ENCODE measurements at regions not wholly inside any gene's neighbourhood (a gene's known extent, or its start where the extent isn't known, plus 50 kb on each side); places are given as distances from the start of the nearest gene placed in this dataset.

GRCh38 chr13:50082426-50083281 is 67.4 kb downstream of the KCNRG start:
- DNase-seq (ENCODE audit: low read depth in 1 of 2, low spot score in 2 of 2): peak; percentile 55 to 64
- H3K4me1 ChIP-seq (replicated peaks): no peaks in the 10 kb centered on the region
- peak overlapping the region; percentile 77 for H3K4me3 ChIP-seq
- no peaks in the 10 kb centered on the region for H3K9me3 ChIP-seq (replicated peaks)
- no peaks in the 10 kb centered on the region for H3K27me3 ChIP-seq (replicated peaks)
- peaks cover 24% of the 10 kb centered on the region for H3K36me3 ChIP-seq
- peak overlapping the region; percentile 18 for H3K27ac ChIP-seq

DNA sequence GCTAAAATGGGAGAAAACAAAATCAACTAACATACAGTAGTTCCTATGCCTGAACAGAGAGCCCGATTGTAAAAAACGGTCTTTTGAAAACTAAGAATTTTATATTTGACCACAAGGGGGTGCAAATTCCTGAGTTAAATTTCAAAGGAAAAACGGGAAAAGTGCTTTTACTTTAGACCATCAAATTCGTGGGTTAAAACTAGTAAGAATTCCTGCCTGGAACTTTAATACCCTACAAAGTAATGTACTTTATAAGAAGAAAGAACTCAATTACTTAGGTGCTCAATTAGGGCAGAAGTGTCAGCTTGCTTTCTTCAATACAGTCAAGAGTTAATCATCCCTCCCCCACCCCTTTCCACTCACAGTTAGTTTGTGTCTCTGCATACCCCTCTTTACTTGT is 69.8 kb downstream of the KCNRG start:
- no peak overlapping the region for H3K27ac ChIP-seq
- H3K4me3 ChIP-seq: no peak overlapping the region
- no peaks in the 10 kb centered on the region for H3K27me3 ChIP-seq (replicated peaks)
- H3K4me1 ChIP-seq (replicated peaks): no peaks in the 10 kb centered on the region
- H3K9me3 ChIP-seq (replicated peaks): no peaks in the 10 kb centered on the region
- peaks cover 17% of the 10 kb centered on the region for H3K36me3 ChIP-seq
- peak in 1 of 2 experiments; percentile 44 for DNase-seq (ENCODE audit: low read depth in 1 of 2, low spot score in 2 of 2)

- Histone ChIP-seq H3K9me3 (replicated peaks) (no peaks in the 10 kb centered on the region), H3K36me3 (no peaks in the 10 kb centered on the region), H3K27ac (no peak overlapping the region), H3K27me3 (replicated peaks) (no peaks in the 10 kb centered on the region), H3K4me3 (no peak overlapping the region), H3K4me1 (replicated peaks) (no peaks in the 10 kb centered on the region)
- DNase-seq (ENCODE audit: low read depth in 1 of 2, low spot score in 2 of 2): no peak
Observed at GRCh38 chr13:50089633-50090032, 74.4 kb downstream of the KCNRG start.

DNA sequence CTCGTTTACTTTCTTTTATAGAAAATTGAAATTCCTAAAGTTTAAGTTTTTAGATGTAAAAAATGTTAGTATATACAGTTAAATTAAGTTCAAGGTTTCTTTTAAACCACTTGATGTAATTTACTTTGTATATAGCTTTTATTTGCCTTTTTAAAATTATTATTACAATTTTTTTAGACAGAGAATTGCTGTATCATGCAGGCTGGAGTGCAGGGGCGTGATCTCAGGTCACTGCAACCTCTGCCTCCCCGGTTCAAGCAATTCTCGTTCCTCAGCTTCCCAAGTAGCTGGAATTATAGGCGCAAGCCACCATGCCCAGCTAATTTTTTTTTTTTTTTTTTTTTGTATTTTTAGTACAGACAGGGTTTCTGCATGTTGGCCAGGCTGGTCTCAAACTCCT is 75.0 kb downstream of the KCNRG start:
- Histone ChIP-seq H3K4me3 (no peak overlapping the region), H3K4me1 (replicated peaks) (no peaks in the 10 kb centered on the region), H3K27me3 (replicated peaks) (no peaks in the 10 kb centered on the region), H3K27ac (no peak overlapping the region), H3K36me3 (no peaks in the 10 kb centered on the region), H3K9me3 (replicated peaks) (no peaks in the 10 kb centered on the region)
- DNase-seq (ENCODE audit: low read depth in 1 of 2, low spot score in 2 of 2): no peak

- Histone ChIP-seq H3K27me3 (replicated peaks) (no peaks in the 10 kb centered on the region), H3K4me3 (no peak overlapping the region), H3K4me1 (replicated peaks) (no peaks in the 10 kb centered on the region), H3K36me3 (peaks cover 15% of the 10 kb centered on the region), H3K9me3 (replicated peaks) (0 out of 2 replicates have a peak, but pooled peaks cover 4% of the 10 kb centered on the region), H3K27ac (no peak overlapping the region)
- no peak for DNase-seq (ENCODE audit: low read depth in 1 of 2, low spot score in 2 of 2)
Observed at GRCh38 chr13:50094615-50095293, 79.5 kb downstream of the KCNRG start.

DNA sequence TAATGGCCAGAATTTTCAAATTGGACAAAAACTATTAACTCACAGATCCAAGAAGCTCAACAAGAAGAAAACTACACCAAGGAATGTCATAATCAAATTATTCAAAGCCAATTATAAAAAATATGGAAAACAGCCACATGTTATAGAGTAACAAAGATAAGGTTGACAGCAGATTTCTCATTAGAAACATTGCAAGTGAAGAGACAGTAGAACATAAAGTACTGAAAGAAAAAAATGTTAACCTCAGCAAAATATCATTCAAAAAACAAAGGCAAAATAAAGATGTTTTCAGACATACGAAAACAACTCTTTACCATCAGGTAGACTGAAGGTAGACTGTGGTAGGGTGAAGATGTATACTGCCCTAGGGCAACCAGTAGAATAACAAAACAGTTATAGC is 83.4 kb downstream of the KCNRG start:
- no peak for DNase-seq (ENCODE audit: low read depth in 1 of 2, low spot score in 2 of 2)
- Histone ChIP-seq H3K27me3 (replicated peaks) (no peaks in the 10 kb centered on the region), H3K4me3 (no peak overlapping the region), H3K36me3 (peaks cover 15% of the 10 kb centered on the region), H3K27ac (no peak overlapping the region), H3K4me1 (replicated peaks) (no peaks in the 10 kb centered on the region), H3K9me3 (replicated peaks) (0 out of 2 replicates have a peak, but pooled peaks cover 4% of the 10 kb centered on the region)

DNA sequence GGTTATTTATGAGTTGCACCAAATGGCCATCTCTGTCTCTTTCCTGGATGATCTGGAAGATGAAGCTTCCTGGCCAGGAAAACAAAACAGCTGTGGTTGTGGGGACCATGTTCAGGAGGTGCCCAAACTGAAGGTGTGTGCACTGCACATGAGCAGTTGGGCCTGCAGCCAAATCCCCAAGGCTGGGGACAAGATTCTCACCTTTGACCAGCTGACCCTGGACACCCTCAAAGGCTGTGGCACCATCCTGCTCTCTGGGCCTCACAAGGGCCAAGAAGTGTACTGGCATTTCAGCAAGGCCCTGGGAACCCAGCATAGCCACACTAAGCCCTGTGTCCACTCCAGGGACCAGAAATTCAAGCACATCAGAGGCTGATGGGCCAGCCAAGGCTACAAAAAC is 84.2 kb downstream of the KCNRG start:
- H3K9me3 ChIP-seq (replicated peaks): 0 out of 2 replicates have a peak, but pooled peaks cover 4% of the 10 kb centered on the region
- H3K27ac ChIP-seq: no peak overlapping the region
- no peaks in the 10 kb centered on the region for H3K27me3 ChIP-seq (replicated peaks)
- H3K4me1 ChIP-seq (replicated peaks): no peaks in the 10 kb centered on the region
- DNase-seq (ENCODE audit: low read depth in 1 of 2, low spot score in 2 of 2): no peak
- H3K36me3 ChIP-seq: peaks cover 15% of the 10 kb centered on the region
- H3K4me3 ChIP-seq: no peak overlapping the region

GRCh38 chr13:50101590-50101989 is 86.3 kb downstream of the KCNRG start:
- no peak overlapping the region for H3K4me3 ChIP-seq
- H3K36me3 ChIP-seq: peaks cover 19% of the 10 kb centered on the region
- 0 out of 2 replicates have a peak, but pooled peaks cover 4% of the 10 kb centered on the region for H3K9me3 ChIP-seq (replicated peaks)
- DNase-seq (ENCODE audit: low read depth in 1 of 2, low spot score in 2 of 2): no peak
- no peaks in the 10 kb centered on the region for H3K27me3 ChIP-seq (replicated peaks)
- H3K4me1 ChIP-seq (replicated peaks): no peaks in the 10 kb centered on the region
- no peak overlapping the region for H3K27ac ChIP-seq

- H3K4me3 ChIP-seq: no peak overlapping the region
- no peaks in the 10 kb centered on the region for H3K9me3 ChIP-seq (replicated peaks)
- DNase-seq (ENCODE audit: low read depth in 1 of 2, low spot score in 2 of 2): no peak
- H3K36me3 ChIP-seq: peaks cover 4% of the 10 kb centered on the region
- no peaks in the 10 kb centered on the region for H3K4me1 ChIP-seq (replicated peaks)
- no peaks in the 10 kb centered on the region for H3K27me3 ChIP-seq (replicated peaks)
- no peak overlapping the region for H3K27ac ChIP-seq
Observed at GRCh38 chr13:50104493-50104892, 89.2 kb downstream of the KCNRG start.

- H3K36me3 ChIP-seq: peaks cover 4% of the 10 kb centered on the region; the same call in 1 of the 2 replicates
- no peaks in the 10 kb centered on the region for H3K4me1 ChIP-seq (replicated peaks)
- no peak overlapping the region for H3K27ac ChIP-seq
- H3K27me3 ChIP-seq (replicated peaks): no peaks in the 10 kb centered on the region
- H3K4me3 ChIP-seq: no peak overlapping the region
- H3K9me3 ChIP-seq (replicated peaks): no peaks in the 10 kb centered on the region
- no peak for DNase-seq (ENCODE audit: low read depth in 1 of 2, low spot score in 2 of 2)
Observed at GRCh38 chr13:50106559-50106958, 91.3 kb downstream of the KCNRG start.

- Histone ChIP-seq H3K9me3 (replicated peaks) (no peaks in the 10 kb centered on the region), H3K4me1 (replicated peaks) (no peaks in the 10 kb centered on the region), H3K27ac (no peak overlapping the region), H3K36me3 (peaks cover 4% of the 10 kb centered on the region; the same call in 1 of the 2 replicates), H3K4me3 (no peak overlapping the region), H3K27me3 (replicated peaks) (no peaks in the 10 kb centered on the region)
- no peak for DNase-seq (ENCODE audit: low read depth in 1 of 2, low spot score in 2 of 2)
Observed at GRCh38 chr13:50107205-50107604, 92.0 kb downstream of the KCNRG start.

GRCh38 chr13:50114961-50115360 is 99.7 kb downstream of the KCNRG start:
- H3K27me3 ChIP-seq (replicated peaks): no peaks in the 10 kb centered on the region
- no peaks in the 10 kb centered on the region for H3K36me3 ChIP-seq
- no peaks in the 10 kb centered on the region for H3K4me1 ChIP-seq (replicated peaks)
- DNase-seq (ENCODE audit: low read depth in 1 of 2, low spot score in 2 of 2): no peak
- no peak overlapping the region for H3K4me3 ChIP-seq
- H3K9me3 ChIP-seq (replicated peaks): no peaks in the 10 kb centered on the region
- no peak overlapping the region for H3K27ac ChIP-seq

GRCh38 chr13:50115695-50116094 is 100.5 kb downstream of the KCNRG start:
- no peaks in the 10 kb centered on the region for H3K27me3 ChIP-seq (replicated peaks)
- no peaks in the 10 kb centered on the region for H3K9me3 ChIP-seq (replicated peaks)
- H3K4me3 ChIP-seq: no peak overlapping the region
- no peaks in the 10 kb centered on the region for H3K36me3 ChIP-seq
- no peak overlapping the region for H3K27ac ChIP-seq
- no peak for DNase-seq (ENCODE audit: low read depth in 1 of 2, low spot score in 2 of 2)
- H3K4me1 ChIP-seq (replicated peaks): no peaks in the 10 kb centered on the region

GRCh38 chr13:50116430-50116973 is 101.3 kb downstream of the KCNRG start:
- no peaks in the 10 kb centered on the region for H3K4me1 ChIP-seq (replicated peaks)
- no peak overlapping the region for H3K4me3 ChIP-seq
- no peak for DNase-seq (ENCODE audit: low read depth in 1 of 2, low spot score in 2 of 2)
- no peaks in the 10 kb centered on the region for H3K9me3 ChIP-seq (replicated peaks)
- no peak overlapping the region for H3K27ac ChIP-seq
- no peaks in the 10 kb centered on the region for H3K36me3 ChIP-seq
- H3K27me3 ChIP-seq (replicated peaks): no peaks in the 10 kb centered on the region

All from SJSA1 (cell line).